ENCODE measurements at regions not wholly inside any gene's neighbourhood (a gene's known extent, or its start where the extent isn't known, plus 50 kb on each side); places are given as distances from the start of the nearest gene placed in this dataset.
"Not testable (repeated sequence)": the region's sequence is repeated elsewhere in the genome, so short reads cannot be mapped to it uniquely, and the experiment has no call there.

DNA sequence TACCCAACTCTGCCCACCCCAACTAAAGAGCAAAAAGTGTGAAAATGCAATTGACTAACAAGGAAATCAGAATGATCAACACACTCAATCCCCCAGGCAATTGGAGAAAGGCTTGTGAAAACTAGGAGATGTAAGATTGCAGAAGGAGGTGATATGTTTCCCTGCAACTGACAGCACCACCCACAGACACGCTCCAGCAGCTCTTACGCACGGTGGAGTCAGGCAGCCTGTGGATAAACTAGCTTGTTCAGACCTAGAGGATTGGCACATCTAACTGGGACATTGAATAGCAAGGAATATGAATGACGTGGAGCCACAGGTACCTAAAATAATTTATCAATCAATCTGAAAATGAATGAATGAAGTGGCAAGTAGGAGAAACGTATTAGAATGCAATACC lies 125.7 kb upstream of the MYO3A start:
- no peak for DNase-seq (ENCODE audit: low spot score)

DNA sequence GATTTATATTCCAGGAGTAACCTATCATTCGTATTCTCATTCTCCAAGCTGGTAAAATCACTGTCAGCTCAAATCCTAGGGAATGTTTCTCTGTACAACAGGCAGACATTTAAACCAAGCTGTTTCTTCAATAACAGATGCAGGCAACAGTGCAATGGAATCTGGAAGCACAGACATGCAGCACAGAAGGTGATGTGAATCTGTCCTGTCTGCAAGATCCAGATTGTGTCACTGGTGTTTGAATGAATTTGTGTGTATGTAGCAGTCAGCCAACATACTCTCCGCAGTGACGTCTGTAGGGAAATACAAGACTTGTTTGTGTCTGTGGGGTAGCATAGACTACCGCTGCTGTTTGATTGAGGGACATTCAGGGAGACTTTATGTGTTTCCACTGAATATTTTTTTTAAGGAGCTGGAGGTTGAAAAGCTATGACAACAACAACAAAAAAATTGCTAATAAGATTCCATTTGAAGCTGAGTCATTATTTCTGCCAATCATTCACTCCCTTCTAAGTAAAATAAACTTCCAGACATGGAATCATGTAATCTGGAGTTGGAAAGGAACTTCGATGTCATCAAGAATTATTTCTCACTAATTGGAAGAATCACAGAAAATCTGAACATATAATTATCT lies 122.9 kb upstream of the MYO3A start:
- DNase-seq (ENCODE audit: low spot score): no peak

GRCh38 chr10:25813511-25813910 lies 120.5 kb upstream of the MYO3A start:
- DNase-seq (ENCODE audit: low spot score): no peak

DNA sequence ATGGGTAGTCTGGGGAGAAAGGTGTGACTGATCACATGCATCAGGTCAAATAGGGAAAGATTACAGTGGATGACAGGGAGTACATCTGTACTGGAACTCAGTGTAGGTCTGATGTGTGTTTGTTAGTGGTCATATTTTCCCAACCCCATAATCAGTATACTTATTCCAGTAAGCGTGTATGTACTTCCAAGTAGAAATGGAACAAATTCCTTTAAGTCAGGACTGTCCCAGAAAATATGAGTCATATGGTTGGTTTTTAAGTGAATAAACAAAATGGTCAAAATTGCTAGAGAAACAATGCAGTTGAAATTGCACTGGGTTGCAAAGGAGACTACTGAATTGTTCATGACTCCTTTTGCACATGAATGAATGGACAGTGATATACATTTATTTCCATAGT lies 118.8 kb upstream of the MYO3A start:
- no peak for DNase-seq (ENCODE audit: low spot score)

- no peak for DNase-seq (ENCODE audit: low spot score)
These were observed 117.8 kb upstream of the MYO3A start for GRCh38 chr10:25815999-25816768.

GRCh38 chr10:25817200-25817599 lies 116.8 kb upstream of the MYO3A start:
- DNase-seq (ENCODE audit: low spot score): no peak

GRCh38 chr10:25818751-25819150 lies 115.3 kb upstream of the MYO3A start:
- no peak for DNase-seq (ENCODE audit: low spot score)

GRCh38 chr10:25820472-25820871 lies 113.6 kb upstream of the MYO3A start:
- DNase-seq (ENCODE audit: low spot score): no peak

DNA sequence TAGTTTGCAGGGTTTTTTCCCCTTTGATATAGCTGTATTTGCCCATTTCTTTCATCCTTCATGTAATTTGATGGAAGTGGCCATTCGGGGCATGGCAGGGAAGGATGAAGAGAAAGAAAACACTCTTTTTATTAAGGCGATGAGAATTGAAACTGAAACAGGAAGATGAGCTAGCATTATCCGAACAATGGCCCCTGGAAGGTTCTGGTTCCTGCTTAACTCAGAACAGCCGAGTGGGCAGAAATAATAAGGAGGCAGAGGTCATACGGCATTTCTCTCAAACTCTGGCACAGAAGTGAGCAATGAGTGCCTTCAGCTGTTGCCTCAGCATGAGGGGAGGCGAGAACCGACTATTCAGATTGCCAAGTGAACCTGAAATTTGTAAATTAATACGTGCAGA lies 113.2 kb upstream of the MYO3A start:
- no peak for DNase-seq (ENCODE audit: low spot score)

DNA sequence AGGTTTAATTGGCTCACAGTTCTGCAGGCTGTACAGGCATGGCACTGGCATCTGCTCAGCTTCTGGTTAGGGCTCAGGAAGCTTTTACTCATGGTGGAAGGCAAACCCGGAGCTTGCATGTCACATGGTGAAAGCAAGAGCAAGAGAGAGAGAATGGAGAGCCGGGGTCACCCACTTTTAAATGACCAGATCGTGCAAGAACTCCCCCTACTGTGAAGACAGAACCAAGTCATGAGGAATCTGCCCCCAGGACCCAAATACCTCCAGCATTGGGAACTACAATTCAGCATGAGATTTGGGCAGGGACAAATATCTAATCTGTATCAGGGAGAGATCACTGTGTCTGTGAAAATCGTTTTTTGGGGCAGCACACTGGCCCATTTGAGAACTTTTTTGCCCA lies 110.0 kb upstream of the MYO3A start:
- DNase-seq (ENCODE audit: low spot score): no peak

DNA sequence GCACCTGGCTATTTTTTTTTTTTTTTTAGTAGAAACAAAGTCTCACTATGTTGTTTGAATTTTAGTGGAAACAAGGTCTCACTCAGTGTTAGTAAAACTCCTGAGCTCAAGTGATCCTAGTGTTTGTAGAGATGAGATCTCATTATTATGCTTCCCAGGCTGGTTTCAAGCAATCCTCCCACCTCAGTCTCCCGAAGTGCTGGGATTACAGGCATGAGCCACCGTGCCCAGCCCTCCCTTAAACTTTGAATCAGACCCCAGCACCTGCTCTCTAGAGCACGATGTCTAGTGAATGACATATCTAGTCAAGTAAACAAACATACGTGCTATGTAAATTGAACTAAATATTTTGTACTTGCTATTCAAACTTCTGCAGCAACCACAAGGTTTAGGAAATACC lies 105.6 kb upstream of the MYO3A start:
- DNase-seq (ENCODE audit: low spot score): no peak

DNA sequence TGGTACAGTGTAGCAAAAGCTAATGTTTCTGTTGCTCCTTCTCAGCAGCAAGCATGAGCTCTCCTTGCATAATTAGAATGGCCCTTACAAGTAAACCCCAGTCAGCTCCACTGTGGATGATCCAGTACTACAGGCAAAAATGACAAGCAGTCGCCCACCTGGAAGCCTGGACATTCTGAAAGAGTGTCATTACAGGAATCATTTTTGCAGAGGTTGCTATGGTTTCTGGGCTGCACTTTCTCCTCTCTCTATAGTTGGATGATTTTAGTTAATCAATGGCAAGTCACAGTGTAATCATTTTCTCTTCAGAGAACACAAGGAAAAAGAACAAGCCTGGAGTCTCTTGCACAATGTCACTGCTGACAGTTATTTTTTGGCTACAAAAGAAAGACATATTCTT lies 102.9 kb upstream of the MYO3A start:
- DNase-seq (ENCODE audit: low spot score): no peak

DNA sequence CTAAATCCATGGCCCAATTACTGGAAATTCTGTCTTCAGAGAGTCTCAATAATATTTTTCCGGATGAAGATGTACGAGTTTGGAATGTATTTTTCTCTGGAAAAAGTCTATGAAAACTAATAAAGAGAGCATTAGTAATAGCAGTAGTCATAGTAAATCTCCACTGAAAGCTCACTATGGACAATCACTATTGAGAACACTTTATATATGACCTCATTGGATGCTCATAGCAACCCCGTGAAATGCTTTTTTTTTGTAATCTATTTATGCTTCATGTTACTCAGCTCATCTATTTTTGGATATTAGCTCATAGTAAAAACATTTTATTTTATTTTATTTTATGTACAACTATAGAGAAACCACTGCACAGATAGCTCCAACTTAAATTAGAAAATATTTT lies 94.3 kb upstream of the MYO3A start:
- DNase-seq (ENCODE audit: low spot score): no peak

DNA sequence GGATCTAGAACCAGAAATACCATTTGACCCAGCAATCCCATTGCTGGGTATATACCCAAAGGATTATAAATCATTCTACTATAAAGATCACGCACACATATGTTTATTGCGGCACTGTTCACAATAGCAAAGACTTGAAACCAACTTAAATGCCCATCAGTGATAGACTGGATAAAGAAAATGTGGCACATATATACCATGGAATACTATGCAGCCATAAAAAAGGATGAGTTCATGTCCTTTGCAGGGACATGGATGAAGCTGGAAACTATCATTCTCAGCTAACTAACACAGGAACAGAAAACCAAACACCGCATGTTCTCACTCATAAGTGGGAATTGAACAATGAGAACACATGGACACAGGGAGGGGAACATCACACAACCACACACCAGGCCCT lies 93.2 kb upstream of the MYO3A start:
- not testable (repeated sequence) for DNase-seq (ENCODE audit: low spot score)

DNA sequence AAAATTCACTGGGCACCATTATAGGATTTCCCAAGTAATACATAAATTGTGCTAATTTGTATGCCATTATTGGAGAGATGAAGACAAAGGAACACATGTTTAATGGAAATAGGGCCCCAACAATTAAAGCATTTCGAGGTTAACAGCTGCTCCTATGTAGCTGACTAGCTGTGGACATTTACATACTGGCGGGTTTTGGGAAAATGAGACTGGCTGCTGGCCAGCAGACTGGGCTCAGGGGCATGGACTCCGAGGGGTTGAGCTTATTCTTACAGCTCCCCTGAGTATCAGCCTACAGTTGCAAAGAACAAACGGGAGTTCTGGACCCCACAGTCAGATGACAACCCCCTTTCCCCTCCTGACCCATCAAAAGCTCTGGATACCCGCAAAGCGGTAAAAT lies 91.9 kb upstream of the MYO3A start:
- no peak for DNase-seq (ENCODE audit: low spot score)

GRCh38 chr10:25843551-25844170 lies 90.4 kb upstream of the MYO3A start:
- DNase-seq (ENCODE audit: low spot score): no peak

GRCh38 chr10:25844716-25845115 lies 89.3 kb upstream of the MYO3A start:
- DNase-seq (ENCODE audit: low spot score): not testable (repeated sequence)

DNA sequence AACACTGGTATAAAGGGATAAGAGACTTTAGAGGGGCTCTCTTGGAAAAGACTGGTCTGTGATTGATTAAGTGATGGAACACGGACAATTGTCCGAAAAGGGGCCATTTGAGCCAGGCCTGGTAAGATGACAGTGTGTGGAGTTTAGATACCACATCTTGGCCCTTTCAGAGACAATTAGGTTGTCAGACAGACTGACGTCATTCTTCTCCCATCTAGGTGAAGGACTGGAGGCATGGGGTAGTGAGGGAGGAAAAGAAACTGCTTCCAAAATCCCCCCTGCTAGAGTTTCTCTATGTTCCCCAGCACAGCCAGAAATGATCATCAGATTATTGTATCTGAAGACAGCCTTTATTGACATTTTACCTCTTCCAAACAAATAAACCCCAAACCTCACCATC lies 84.8 kb upstream of the MYO3A start:
- no peak for DNase-seq (ENCODE audit: low spot score)

DNA sequence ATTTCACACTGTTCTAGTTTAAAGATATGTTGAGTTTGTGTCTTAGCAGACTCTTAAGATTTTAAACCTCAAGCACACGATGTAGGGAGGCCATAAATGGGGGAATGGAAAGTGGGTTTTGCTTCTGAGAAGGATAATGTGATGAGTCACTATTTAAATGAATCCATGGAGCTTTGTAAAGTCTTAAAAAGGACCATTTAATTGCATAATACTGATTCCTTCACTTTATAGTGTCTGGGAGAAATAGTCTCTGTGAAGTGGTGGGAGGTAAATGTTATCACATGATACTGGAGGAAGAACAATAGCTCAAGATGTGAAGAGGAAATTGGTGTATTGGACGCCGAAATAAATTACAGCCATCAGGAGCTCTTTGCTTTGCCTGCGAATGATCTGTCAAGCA lies 84.0 kb upstream of the MYO3A start:
- DNase-seq (ENCODE audit: low spot score): no peak

DNA sequence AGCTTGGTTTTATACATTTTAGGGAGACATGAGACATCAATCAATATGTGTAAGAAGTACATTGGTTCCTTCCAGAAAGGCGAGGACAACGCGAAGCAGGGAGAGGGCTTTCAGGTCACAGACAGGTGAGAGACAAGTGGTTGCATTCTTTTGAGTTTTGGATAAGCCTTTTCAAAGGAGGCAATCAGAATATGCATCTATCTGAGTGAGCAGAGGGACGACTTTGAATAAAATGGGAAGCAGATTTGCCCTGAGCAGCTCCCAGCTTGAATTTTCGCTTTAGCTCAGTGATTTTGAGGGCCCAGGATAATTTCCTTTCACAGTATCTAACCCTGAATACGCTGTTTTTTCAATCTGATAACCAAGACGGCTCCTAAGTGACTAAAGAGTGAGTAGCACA lies 82.5 kb upstream of the MYO3A start:
- DNase-seq (ENCODE audit: low spot score): no peak

- no peak for DNase-seq (ENCODE audit: low spot score)
These were observed 81.6 kb upstream of the MYO3A start for GRCh38 chr10:25852364-25852941.

GRCh38 chr10:25858076-25858475 lies 76.0 kb upstream of the MYO3A start:
- DNase-seq (ENCODE audit: low spot score): no peak

- no peak for DNase-seq (ENCODE audit: low spot score)
These were observed 68.8 kb upstream of the MYO3A start for GRCh38 chr10:25865267-25865666.
